Eye (tissue), 1 donor: ENCODE measurements at regions not wholly inside any gene's neighbourhood (a gene's known extent, or its start where the extent isn't known, plus 50 kb on each side); places are given as distances from the start of the nearest gene placed in this dataset.
"Not testable (repeated sequence)": the region's sequence is repeated elsewhere in the genome, so short reads cannot be mapped to it uniquely, and the experiment has no call there.

Experiments
- DNase-seq: peaks from one replicate; pipeline ENCODE4 v3.0.0-alpha.2; 2015

- DNase-seq = no peak
Measured at GRCh38 chr1:101185421-101185820, 51.4 kb upstream of the S1PR1 start.

GRCh38 chr1:101183388-101183699, 53.5 kb upstream of the S1PR1 start:
- DNase-seq = no peak

GRCh38 chr1:101182627-101183387, 54.0 kb upstream of the S1PR1 start:
- DNase-seq = no peak

- DNase-seq = no peak
Measured at GRCh38 chr1:101181930-101182329, 54.9 kb upstream of the S1PR1 start.

GRCh38 chr1:101178688-101179491, 57.9 kb upstream of the S1PR1 start:
- no peak for DNase-seq

- no peak for DNase-seq
Measured at GRCh38 chr1:101178341-101178687, 58.5 kb upstream of the S1PR1 start.

GRCh38 chr1:101175886-101176285, 60.9 kb upstream of the S1PR1 start:
- no peak for DNase-seq

GRCh38 chr1:101175466-101175865, 61.4 kb upstream of the S1PR1 start:
- no peak for DNase-seq

GRCh38 chr1:101174722-101175121, 62.1 kb upstream of the S1PR1 start:
- no peak for DNase-seq

- DNase-seq = not testable (repeated sequence)
Measured at GRCh38 chr1:101174298-101174697, 62.5 kb upstream of the S1PR1 start.

- DNase-seq = no peak
Measured at GRCh38 chr1:101170506-101171050, 66.2 kb upstream of the S1PR1 start.

- no peak for DNase-seq
Measured at GRCh38 chr1:101167891-101168290, 68.9 kb upstream of the S1PR1 start.

- no peak for DNase-seq
Measured at GRCh38 chr1:101166583-101167120, 70.2 kb upstream of the S1PR1 start.

- DNase-seq = no peak
Measured at GRCh38 chr1:101165954-101166353, 70.9 kb upstream of the S1PR1 start.

GRCh38 chr1:101165532-101165931, 71.3 kb upstream of the S1PR1 start:
- DNase-seq = no peak

GRCh38 chr1:101164776-101165175, 72.0 kb upstream of the S1PR1 start:
- DNase-seq = no peak

- no peak for DNase-seq
Measured at GRCh38 chr1:101162736-101163735, 73.8 kb upstream of the S1PR1 start.

GRCh38 chr1:101162300-101162699, 74.5 kb upstream of the S1PR1 start:
- DNase-seq = no peak

- no peak for DNase-seq
Measured at GRCh38 chr1:101161619-101162018, 75.2 kb upstream of the S1PR1 start.

GRCh38 chr1:101158424-101158823, 78.4 kb upstream of the S1PR1 start:
- DNase-seq = no peak

GRCh38 chr1:101154547-101154946, 82.3 kb upstream of the S1PR1 start:
- DNase-seq = no peak

- DNase-seq = no peak
Measured at GRCh38 chr1:101153692-101154091, 83.1 kb upstream of the S1PR1 start.

GRCh38 chr1:101152633-101153032, 84.2 kb upstream of the S1PR1 start:
- DNase-seq = no peak
